C4-2B (cell line): ENCODE measurements at regions not wholly inside any gene's neighbourhood (a gene's known extent, or its start where the extent isn't known, plus 50 kb on each side); places are given as distances from the start of the nearest gene placed in this dataset.

Experiments
- CTCF ChIP-seq: fragments of 450-650 bp; conservative IDR thresholded peaks from 2 replicates; pipeline ENCODE4 v1.5.1; 2017; ENCODE audit warnings: mild to moderate bottlenecking
- ZFX ChIP-seq: fragments of 450-650 bp; IDR thresholded peaks from 2 replicates; pipeline ENCODE4 v1.6.1; 2017

GRCh38 chr11:128069665-128070064 is 517.7 kb downstream of the ETS1 start:
- TF ChIP-seq CTCF (no peak), ZFX (no peak)
